Activated naive CD8-positive, alpha-beta T cell treated with anti-CD3 and anti-CD28 coated beads, Interleukin-2, amount 50 U/mL, for 16 hours (primary cell): ENCODE measurements at regions not wholly inside any gene's neighbourhood (a gene's known extent, or its start where the extent isn't known, plus 50 kb on each side); places are given as distances from the start of the nearest gene placed in this dataset.
A peak's percentile ranks its signal among the peaks of the same experiment; 100 is the strongest.
"Not testable (repeated sequence)": the region's sequence is repeated elsewhere in the genome, so short reads cannot be mapped to it uniquely, and the experiment has no call there.

Experiments used
- DNase-seq: peaks from one replicate; pipeline ENCODE4 v3.0.0-alpha.2; 2020; ENCODE audit warnings: low read depth, low spot score

- no peak for DNase-seq
Observed at GRCh38 chr5:127216143-127216542, 74.5 kb upstream of the MEGF10 start.

DNA sequence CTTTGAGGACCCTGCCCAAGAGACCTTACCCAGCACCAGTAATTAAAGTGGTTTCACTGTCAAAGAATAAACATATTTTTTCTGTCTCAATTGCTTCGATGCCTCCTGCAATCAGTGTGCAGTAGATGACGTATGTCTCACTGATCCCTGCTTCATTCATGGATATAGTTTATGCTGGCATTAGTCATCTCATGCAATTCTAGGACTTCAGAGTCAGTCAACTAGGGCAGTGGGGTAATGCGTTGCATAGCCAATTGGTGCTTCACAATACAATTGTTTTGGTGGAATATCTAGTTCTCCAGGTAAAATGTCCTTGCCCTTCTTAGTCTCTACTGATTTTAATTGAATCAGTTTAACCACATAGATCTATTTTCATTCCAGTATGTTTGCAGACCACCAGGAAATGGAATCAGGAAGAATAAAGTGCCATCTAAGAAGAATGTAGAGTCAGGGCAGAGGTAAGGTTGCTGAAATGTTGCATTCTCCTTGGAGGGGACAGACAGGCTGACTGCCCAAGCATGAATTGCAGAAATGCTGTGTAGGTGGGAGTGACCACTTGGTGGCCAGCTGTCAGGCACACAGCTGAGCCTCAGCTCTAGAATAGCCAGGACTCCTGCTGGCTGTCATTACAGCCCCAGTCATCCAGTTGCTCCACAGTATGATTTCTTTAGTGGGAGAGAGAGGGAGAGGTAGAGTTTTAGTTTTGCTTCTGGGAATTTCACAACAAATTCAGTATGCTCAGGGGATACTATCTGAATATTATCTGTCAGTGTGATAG is 73.5 kb upstream of the MEGF10 start:
- DNase-seq: no peak

GRCh38 chr5:127221936-127222335 is 68.7 kb upstream of the MEGF10 start:
- not testable (repeated sequence) for DNase-seq

- not testable (repeated sequence) for DNase-seq
Observed at GRCh38 chr5:127222571-127223156, 67.9 kb upstream of the MEGF10 start.

DNA sequence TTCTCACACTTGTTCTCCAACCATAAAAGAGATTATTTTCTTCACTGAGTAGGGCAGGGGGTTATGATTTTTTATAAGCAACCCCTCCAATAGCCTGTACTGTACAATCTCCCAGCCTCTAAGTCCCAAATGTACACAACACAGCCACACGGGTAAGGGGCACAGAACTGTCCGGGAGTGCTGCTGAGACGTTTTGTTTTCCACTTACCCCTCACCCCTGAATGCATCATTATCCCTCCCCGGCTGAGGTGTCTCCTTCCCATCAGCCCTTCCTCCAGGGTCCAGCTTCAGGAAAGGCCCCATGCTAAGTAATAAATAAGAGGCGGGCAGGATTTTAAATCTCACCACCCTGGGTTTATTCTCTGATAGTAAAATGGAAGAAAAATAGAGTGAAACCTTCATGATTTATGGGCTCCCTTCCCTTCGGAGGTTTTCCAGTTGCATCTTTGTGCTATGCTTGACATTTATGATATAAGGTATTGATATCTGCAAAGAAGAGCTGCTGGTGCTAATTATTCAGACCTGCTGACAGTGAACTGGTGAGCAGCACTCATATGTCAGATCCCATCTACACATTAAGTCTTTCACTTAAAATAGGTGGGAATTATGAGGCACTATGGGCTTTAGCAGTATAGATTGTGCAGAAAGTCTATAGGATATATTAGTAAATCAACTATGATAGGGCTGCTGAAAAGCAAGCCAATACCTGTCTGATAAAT is 67.2 kb upstream of the MEGF10 start:
- DNase-seq: no peak

GRCh38 chr5:127227881-127228280 is 62.7 kb upstream of the MEGF10 start:
- no peak for DNase-seq

DNA sequence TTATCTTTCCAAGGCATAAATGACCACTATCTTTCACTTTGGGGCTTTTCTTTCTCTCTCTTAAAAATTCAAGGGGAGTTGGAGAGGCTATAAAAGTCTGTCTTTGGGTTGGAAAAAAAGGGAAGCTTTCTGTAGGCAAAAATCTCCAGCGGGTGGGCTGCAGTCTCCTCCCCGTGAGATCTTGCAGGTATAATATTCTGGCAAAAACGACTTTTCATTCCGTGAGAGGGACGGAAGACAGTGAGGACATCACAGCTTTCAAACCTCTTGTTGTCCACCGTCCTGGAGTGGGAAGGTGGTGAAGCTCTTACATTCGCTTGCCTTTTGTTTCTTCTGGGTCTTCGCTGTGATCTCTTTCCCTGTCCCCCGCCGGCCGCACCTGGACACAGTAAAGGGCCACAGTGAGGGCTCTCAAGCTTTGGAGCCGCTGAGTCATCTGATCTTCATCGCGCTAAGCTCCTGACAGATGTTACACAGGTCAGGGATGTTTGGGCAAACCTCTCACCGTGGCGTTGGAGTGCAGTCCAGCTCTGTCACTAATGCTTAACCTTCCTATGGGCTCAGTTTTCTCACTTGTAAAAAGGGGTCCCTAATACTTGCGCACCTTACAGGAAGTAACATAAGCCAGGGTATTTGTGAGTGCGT is 61.9 kb upstream of the MEGF10 start:
- no peak for DNase-seq

DNA sequence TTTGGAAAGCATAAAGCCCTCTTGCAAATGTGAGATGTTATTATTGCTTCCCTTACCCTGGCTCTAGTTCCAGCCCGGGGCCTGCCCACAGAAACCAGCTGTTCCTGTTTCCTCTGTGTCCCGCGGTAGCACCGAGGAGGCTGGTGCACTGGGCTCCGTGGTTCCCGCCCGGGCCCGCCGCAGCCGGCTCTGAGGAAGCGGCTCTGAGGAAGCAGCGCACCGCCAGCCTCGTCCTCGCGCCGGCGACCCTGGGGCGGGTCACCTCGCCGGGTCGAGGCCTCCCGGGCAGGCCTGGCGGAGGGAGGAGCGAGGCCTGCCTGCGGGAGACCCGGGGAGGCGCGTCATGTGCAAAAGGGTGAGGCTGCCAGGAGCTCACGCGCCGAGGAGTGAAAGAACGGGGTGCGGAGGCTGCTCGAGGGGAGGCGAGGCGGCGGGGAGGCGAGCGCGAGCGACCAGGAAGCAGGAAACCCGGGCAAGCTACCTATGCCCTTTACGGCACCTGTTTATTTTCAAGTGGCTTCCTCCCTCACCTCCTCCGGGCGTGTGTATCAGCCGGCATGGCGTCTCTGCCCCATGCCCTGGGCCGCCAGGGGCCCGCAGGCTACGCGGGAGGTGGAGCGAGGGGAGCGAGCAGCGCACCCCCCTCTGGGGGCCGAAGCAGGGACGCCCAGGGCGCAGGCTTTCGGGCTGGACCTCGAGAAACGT is 61.3 kb upstream of the MEGF10 start:
- peak; percentile 6 for DNase-seq

- DNase-seq: no peak
Observed at GRCh38 chr5:127231118-127231517, 59.5 kb upstream of the MEGF10 start.

DNA sequence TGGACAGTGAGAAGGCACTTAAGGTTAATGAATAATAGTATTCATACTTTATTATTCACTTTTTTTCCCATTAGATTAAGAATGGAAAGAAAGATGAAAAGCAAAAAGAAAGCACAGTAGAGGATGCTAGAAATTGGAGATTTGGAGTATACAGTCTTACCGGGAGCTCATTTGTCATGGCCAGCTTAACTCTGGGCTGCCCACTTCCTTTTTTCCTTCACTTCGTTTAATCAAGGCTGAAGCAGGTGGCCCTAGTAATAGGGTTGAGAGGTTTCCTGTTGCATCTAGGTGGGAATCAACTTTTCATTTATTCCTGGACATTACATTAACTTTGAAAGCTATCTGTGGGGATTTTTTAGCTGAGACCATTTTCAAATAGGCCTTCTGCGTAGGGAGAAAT is 57.0 kb upstream of the MEGF10 start:
- DNase-seq: no peak

GRCh38 chr5:127235136-127235535 is 55.5 kb upstream of the MEGF10 start:
- DNase-seq: no peak

DNA sequence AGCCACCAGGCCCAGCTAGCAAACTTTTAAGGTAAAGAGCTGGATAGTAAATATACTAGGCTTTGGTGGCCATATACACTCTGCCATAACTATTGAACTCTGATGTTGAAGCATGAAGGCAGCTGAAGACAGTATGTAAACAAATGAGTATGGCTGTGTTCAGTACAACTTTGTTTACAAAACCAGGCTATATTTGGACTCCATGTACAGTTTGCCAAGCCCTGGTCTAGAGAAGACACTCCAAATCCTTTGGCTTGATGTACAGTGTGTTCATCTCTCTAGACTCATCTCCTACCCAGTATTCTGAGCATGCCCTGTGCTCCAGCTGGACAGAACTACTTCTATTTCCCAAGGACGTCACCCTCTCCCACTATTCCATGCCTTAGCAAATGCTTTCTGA is 54.3 kb upstream of the MEGF10 start:
- DNase-seq: no peak
